G401.6 (cell line): ENCODE measurements at regions not wholly inside any gene's neighbourhood (a gene's known extent, or its start where the extent isn't known, plus 50 kb on each side); places are given as distances from the start of the nearest gene placed in this dataset.
"Not testable (repeated sequence)": the region's sequence is repeated elsewhere in the genome, so short reads cannot be mapped to it uniquely, and the experiment has no call there.

Source experiments
- FAIRE-seq: peaks from 2 replicates; lab custom pipeline; 2012; peaks lifted over from hg19 to GRCh38; lab: Jason Lieb, UNC

DNA sequence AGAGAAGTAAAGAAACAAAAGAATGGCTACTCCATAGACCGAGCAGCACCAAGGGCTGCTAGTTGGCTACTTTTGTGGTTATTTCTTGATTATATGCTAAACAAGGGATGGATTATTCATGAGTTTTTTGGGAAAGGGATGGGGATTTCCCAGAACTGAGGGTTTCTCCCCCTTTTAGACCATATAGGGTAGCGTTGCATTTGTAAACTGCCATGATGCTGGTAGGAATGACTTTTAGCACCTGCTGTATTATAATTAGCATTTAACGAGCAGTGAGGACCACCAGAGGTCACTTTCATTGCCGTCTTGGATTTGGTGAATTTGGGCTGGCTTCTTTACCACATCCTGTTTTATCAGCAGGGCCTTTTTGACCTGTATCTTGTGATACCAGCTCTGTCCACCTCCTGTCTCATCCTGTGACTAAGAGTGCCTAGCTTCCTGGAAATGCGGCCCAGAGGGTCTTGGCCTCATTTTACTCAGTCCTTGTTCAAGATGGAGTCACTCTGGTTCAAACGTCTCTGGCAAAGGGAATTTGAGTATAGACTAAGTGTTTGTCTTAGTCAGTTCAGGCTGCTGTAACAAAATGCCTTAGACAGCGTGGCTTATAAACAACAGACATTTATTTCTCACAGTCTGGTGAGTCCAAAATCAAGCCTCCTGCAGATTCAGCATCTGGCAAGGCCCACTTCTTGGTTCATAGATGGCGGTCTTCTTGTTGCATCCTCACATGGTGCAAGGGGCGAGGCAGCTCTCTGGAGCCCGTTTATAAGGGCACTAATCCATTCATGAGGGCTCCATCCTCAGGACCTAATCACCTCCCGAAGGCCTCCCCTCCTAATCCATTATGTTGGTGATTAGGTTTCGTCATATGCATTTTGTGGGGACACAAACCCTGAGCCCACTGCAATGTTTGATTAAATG is 348.3 kb upstream of the SFSWAP start:
- no peak for FAIRE-seq

DNA sequence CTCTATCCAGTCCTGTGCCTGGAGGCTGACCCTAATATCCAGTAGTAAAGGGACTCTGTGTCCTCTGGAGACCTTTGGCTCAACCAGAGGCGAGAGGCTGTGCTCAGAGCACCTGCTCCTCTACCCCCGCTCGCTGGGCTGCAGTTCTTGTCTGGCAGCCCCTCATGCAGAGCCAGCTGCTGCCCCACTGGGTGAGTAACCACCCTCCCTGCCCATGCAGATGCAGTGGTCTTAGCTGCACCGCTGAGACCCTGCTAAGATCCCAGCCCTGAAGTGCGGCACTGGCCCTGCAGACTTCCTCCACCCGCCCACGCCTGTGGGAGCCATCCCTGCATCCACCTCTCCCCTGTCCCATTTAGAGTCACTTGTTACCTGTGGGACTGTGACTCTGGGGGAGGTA is 347.5 kb upstream of the SFSWAP start:
- no peak for FAIRE-seq

DNA sequence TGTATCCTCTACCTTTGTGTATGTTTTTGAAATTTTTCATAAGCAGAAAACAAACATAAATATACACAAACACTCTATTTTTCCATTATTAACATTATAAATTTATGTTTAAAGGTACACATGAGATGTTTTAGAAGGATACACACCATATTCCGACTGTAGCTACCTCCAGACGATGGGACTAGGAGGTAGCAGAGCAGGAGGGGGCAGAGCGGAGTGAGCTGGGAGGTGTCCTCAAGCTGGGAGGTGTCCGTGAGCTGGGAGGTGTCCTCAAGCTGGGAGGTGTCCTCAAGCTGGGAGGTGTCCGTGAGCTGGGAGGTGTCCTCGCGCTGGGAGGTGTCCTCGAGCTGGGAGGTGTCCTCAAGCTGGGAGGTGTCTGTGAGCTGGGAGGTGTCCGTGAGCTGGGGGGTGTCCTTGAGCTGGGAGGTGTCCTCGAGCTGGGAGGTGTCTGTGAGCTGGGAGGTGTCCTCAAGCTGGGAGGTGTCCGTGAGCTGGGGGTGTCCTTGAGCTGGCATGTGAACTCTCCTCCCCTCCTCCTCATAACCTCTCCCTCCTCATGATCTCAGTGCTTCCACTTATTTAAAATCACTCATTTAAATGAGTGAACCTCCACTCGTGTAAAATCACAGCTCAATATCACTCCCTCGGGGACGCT is 346.9 kb upstream of the SFSWAP start:
- no peak for FAIRE-seq

DNA sequence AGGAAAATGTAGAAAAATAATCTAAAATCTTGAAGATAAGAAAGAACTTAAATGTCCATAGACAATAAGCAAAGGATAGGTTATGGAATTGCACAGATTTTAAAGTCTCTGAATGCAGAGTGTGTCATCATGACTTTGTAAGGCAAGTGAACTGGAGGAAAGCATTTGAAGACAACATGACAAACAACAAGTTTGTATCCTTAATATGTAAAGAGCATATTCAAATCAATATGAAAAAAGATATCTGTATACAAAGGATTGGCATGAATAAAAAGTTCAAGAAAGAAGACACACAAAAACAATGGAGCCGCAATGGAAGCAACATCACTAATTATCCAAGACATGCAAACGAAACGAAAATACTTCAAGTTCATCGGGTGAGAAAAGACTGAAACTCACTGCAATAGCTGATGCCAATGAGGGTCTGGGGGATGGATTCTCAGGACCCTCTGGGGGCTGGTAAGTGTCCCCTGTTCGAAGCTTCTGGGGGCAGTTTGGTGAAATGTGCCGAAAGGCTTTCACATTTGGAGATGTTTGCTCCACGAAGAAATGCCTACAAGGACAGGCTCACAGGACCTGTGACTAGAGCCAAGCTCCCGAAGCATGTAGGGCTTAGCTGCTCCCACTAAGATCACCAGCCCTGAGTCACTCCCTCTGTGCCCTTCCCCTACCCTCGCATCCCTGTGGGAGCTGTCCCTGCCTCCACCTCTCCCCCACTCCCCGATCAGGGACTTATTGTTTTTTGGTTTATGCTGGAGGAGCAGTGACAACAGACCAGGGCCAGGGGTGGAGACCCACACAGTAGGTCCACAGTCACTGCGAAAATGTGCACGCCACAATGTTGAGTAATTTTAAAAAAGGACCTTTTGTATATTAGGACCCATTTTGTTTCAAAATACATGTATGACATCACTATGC is 345.7 kb upstream of the SFSWAP start:
- no peak for FAIRE-seq

DNA sequence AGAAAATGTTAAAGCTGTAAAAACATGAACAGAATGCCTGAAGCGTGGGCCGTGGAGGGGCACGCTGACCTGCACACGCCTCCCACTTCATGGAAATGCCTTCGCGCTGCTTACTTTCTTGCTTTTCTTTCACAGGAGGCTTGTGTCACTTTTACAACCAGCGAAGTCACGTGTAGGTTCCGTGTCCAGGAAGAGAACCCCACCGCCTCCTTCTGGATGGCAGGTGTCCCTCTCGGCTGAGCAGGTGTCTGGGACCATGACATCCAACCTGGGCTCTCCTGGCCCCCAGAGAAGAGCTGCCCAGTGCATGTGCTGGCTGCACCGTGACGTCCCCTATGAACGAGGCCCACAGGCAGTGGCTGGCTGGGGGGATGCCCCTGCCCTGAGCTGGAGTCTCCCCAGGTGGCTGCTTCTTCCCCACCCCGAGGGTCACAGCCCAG is 345.0 kb upstream of the SFSWAP start:
- FAIRE-seq, result no peak

DNA sequence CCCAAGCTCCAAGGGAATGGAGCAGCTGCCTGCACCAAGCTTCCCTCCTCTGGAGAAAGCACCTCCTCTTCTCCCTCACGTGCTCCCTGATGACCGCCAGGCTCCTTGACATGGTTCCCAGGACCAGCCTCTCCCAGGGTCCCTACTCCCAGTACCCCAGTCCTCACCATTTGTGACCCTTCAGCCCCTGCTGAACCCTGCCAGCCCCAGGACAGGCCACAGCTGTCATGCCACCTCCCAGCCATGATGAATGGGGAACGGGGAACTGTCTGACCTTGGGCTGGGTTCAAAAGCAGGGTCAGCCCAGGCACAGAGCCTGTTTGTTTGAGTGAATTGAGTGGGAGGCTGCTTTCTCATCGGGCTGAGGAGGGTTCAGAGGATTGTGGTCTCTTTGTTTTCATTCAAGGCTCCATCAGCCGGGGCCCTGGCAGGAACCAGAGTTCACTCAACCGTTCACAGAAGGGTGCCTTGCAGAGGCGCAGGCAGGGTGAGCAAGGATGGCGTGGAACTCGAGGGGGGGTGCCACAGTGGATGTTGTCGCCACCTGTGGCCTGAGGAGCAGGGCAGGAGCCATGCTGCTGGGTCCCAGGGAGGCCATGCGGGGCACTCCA is 344.5 kb upstream of the SFSWAP start:
- FAIRE-seq, result no peak

DNA sequence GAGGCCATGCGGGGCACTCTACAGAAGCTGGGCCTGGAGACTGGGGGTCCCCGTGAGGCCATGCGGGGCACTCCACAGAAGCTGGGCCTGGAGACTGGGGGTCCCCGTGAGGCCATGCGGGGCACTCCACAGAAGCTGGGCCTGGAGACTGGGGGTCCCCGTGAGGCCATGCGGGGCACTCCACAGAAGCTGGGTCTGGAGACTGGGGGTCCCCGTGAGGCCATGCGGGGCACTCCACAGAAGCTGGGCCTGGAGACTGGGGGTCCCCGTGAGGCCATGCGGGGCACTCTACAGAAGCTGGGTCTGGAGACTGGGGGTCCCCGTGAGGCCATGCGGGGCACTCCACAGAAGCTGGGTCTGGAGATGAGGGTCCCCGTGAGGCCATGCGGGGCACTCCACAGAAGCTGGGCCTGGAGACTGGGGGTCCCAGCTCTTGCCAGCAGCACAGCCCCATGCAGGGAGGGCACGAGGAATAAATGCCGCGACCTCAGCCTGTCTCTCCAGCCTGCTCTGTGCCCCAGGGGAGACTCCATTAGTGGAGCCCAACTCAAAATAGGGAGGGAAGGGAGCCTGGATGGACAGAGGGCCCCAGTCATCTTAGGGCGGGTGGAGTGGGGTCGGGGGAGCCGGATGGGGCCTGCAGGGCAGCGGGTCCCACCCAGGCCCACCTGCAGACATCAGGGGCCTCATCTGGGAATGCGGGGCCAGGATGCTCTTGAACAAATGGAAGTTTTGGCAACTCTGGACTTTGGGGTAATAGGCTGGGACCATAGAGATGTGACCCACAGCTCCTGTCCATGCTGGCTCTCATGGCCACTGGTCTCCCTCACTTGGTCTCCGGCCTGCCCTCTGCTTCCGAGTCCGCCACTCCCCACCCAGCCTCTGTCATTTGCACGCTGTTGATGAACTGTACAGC is 343.6 kb upstream of the SFSWAP start:
- not testable (repeated sequence) for FAIRE-seq

DNA sequence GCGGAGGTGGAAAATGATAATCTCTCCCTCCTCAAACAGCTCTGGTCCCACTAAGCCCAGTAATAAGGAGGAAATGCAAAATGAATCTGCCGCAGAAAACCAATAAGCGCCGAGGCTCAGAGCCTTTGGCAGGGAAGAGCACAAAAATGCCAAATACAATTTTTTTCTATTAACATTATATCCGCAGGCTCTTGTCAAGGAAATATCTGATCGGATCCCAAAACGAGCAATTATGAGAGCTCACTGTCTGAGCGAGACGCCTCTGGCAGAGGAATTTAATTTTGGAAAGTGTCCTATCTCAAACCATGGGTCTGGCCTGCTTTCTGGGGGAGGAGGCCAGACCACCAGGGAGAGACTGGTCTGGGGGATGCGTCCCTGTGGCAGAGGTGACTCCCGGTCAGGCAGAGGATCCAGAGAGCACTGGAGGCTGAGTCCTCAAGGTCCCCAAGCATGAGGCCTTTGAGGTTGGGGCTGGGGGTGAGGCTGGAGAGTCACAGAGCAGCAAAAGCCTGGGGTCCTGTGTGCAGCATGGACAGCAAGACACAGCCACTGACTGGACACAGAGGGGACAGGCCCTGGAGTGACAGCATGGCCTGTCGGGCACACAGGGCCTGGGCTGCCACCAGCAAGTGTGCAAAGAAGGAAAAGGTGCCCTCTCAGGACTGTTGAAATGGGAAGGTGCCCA is 342.8 kb upstream of the SFSWAP start:
- FAIRE-seq, result no peak

DNA sequence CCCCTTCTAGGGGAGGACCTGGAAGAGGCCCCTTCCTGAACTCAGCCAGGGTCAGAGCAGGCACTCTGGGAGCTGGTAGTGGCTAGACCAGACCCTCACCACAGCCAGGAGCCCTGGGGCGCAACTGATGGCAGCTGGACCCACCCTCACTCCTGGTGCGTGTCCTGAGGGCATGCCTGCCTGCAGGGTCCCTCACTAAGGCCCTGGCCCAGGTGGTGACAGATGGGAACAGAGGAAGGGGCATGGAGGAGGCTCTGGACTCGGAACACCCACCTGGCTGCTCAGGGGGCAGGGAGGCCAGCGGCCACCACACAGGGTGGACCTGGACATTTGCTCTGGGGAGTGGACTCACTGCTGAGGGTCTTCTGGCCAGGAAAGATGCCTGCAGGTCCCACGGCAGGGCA is 342.2 kb upstream of the SFSWAP start:
- no peak for FAIRE-seq

DNA sequence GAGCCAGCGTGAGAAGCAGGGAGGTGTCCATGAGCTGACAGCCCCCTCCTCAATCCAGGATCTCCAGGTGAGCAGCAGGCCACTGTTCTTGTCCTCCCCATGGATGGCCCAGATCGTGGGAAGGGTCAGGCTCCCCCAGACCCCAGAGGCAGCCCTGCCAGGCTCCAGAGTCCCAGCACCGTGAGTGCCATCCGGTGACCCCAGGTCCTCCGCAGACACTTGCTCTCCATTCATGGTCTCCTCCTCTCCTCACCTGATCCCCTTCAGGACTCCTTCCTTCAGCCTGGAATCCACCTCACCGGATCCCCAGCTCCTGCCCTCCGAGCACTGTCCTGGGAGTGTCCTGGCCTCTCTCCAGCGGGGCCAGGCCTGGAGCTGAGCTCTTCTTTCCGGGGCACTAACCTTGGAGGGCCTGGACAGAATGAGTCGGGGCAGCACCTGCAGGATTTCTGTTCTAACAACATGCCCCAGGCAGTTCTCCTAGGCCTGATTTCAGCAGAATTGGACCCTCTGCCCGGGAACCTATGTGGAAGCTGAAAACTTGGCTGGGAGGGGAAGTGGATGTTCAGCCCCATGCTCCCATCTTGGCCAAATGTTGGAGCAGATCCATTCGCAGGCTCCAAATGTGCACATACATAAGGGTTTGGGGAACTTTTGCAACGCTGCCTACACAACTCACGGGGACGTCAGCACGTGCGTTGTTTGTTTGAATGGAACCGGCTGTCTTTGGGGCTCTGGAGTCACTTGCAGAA is 341.6 kb upstream of the SFSWAP start:
- FAIRE-seq, result no peak

DNA sequence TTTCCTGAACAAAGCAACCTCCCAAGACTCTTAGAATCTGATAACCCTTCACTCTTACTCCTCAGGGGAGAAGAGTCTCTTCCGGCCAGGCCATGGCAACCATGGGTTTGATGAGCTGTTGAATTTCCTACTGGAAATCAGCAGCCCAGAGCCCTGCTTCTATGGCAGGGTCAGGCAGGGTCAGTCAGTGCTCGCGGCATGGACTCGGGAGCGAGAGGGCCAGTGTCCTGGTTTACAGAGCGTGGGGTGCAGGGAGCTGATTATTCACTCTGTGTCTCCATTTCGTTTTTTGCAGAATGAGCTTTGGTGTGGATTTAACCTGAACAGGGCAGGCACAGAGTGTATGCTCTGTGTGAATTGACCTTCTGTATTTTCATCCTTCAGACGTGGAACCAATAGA is 340.6 kb upstream of the SFSWAP start:
- no peak for FAIRE-seq

DNA sequence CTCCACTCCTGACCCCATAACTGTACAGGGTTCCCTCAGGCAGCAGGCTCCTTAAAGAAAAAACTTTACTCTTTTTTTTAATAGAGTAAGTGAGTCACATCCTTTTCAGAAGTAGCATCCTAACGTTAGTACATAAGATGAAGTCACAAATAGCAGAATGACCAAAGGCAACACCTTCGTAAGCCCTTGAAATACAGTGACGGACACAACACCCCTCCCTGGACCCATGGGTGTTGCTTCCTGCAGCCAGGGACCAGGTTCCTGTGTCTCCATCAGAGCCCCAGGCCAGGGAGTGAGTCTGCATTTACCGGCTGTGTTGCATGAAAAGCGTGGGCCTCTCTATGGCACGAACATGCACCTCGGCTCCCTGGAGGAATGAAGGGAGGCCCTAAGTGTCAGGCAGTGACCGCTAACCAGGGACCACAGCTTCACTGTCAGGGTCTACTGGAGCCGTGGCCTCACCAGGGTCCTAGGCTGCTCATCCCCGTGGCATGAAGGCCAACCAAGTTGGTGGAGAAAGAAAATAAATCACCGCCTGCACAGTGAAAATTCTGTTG is 340.0 kb upstream of the SFSWAP start:
- FAIRE-seq, result no peak

DNA sequence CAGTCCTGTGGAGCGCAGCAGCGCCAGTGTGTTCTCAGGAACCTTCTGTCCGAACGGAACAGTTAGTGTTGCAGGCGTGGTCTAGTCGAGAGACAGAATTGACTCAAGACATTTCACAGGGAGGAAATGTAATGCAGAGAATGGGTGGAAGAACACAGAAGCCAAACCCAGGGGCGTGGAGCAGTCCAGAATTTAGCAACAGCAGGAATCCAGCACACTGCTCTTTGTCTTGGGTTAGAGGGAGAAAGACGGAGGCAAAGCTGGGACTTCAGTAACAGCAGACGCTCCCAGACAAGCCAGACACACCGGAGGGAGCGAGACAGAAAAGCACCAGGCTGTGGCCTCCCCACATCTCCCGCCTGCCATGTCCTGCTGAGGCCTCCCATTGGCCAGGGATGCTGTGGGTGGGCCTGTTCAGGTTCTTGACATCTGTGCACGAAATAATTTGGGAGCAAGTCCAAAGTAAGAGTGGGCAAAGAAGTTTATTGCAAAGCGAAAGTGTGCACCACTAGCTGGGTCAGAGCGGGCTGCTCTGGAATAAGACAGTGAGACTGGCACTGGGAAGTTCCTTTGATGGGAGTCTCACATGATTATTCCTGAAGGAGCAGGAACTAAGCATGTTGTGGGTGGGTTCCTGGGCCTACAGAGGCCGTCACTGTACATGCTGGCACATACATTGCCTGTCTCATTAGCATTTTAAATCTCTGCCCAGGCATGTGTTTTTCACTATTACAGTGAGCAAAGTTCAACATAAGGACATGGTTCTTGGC is 339.3 kb upstream of the SFSWAP start:
- FAIRE-seq, result no peak

DNA sequence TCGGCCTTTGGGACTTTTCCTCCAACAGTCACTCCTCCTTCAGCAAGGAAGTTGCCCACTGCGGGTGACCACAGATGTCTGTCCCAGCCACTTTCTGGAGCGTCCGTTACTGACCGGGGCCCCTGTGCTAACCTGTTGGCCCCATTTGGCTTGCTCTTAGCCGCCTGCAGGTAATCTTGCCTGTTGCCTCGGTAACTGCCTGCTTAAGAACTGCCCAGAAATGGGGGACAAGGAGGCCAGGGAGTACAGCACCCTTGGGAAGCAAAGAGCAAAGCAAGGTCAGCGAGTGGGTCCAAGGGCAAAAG is 338.8 kb upstream of the SFSWAP start:
- FAIRE-seq, result no peak

DNA sequence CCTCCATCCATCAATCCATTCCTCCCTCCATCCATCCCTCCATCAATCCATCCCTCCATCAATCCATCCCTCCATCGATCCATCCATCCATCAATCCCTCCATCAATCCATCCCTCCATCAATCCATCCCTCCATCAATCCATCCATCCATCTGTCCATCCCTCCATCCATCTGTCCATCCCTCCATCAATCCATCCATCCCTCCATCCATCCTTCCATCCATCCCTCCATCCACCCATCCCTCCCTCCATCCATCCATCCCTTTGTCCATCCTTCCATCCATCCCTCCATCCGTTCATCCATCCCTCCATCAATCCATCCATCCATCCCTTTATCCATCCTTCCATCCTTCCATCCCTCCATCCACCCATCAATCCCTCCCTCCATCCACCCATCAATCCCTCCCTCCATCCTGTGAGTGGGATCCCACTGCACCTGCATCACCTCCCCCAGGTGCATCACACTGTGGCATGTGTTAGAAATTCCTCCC is 338.1 kb upstream of the SFSWAP start:
- FAIRE-seq, result no peak

DNA sequence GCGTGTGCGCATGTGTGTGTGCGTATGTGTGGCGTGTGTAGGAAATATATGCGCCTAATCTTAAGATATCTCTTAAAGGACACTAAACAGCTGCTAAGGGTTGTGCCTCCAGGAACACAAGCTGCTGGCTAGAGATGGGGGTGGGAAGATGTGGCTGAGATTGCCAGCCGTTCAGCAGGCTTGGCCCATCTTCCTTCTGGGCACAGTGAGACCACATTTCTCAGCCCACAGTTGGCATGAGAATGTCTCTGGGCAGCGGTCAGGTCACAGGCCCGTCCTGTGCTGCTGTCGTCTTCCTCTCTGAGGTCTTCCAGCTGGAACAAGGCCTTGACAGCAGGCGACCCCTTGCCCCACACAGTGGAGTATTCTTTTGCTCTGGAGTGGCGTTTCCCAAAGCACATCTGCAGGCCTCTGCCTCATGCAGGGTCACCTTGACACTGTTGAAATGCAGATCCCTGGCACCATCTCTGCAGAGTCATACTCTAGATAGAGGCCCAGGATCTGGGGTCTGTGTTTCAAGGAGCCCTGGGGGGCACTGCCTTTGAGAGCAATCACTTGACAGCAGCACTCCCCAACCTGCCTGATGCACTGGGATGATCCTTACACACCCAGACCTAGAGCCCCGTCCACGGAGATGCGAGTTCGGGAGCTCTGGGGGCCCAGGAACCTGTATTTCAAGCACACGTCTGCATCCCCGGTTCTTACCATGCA is 335.5 kb upstream of the SFSWAP start:
- FAIRE-seq, result no peak

DNA sequence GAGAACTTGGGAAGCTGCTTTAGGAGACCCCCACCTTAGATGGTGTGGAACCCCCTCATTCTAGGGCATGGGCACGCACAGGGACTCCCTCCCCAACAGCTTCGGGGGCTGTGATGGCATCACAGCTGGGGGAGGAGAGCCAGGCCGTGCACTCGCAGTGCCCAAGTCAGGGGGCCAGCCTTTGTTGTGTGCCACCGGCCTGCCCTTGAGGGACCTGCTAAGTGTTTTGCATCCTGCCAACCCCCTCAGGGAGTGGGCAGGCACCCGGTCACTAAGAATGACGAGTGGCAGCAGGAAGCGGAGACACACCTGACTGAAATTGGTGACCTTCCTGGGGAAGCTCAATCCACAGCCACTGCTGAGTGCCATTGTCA is 334.9 kb upstream of the SFSWAP start:
- FAIRE-seq, result no peak
